ENCODE measurements at regions not wholly inside any gene's neighbourhood (a gene's known extent, or its start where the extent isn't known, plus 50 kb on each side); places are given as distances from the start of the nearest gene placed in this dataset.

DNA sequence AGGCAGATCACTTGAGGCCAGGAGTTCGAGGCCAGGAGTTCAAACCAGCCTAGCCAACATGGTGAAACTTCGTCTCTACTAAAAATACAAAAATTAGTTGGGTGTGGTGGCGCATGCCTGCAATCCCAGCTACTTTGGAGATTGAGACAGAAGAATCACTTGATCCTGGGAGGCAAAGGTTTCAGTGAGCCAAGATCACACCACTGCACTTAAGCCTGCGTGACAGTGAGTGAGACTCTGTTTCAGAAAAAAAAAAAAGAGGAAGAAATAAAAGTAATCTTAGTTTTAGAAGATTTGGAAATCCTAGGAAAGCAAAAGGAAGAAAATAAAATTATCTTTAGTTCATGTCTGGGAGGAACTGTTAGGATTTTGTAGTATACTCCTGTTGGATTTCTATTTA, 77.2 kb downstream of the IL12A start:
- TF ChIP-seq ZFP3 (CRISPR knock-in tag; IDR thresholded peaks at IDR 0.05) (no peak), ZNF70 (CRISPR knock-in tag; IDR thresholded peaks at IDR 0.05) (no peak), PPARA (CRISPR knock-in tag; IDR thresholded peaks at IDR 0.05; ENCODE audit: borderline replicate concordance) (no peak), ESRRG (CRISPR knock-in tag; IDR thresholded peaks at IDR 0.05) (no peak), TCF4 (CRISPR knock-in tag; IDR thresholded peaks at IDR 0.05; ENCODE audit: borderline replicate concordance) (no peak), ZFP30 (CRISPR knock-in tag; IDR thresholded peaks at IDR 0.05) (no peak), TOX (CRISPR knock-in tag; IDR thresholded peaks at IDR 0.05; ENCODE audit: borderline replicate concordance) (no peak)
- TF ChIP-seq, protein P1, sequence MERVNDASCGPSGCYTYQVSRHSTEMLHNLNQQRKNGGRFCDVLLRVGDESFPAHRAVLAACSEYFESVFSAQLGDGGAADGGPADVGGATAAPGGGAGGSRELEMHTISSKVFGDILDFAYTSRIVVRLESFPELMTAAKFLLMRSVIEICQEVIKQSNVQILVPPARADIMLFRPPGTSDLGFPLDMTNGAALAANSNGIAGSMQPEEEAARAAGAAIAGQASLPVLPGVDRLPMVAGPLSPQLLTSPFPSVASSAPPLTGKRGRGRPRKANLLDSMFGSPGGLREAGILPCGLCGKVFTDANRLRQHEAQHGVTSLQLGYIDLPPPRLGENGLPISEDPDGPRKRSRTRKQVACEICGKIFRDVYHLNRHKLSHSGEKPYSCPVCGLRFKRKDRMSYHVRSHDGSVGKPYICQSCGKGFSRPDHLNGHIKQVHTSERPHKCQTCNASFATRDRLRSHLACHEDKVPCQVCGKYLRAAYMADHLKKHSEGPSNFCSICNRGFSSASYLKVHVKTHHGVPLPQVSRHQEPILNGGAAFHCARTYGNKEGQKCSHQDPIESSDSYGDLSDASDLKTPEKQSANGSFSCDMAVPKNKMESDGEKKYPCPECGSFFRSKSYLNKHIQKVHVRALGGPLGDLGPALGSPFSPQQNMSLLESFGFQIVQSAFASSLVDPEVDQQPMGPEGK (CRISPR knock-in tag; IDR thresholded peaks at IDR 0.05; ENCODE audit: borderline replicate concordance), result no peak
- ATAC-seq, result no peak

DNA sequence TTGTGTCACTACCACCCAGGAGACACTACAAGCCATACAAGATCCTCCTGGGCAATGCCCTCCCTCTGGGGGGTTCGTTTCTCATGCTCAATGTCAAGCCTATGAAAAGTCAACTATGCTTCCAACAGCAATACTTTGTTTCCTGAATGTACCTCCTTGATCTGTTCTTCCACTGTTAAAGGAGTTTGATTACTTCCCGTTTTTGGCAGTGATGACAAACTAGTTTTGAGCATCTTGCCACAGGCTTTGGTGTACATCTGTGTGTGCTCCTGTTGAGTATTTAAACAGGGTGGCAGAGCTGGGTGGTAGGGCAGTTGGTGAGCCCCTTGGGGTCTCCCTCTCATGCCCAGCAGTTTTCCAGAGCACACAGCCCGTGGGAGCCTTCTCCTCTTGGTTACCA, 81.4 kb downstream of the IL12A start:
- no peak for ATAC-seq
- TF ChIP-seq PPARA (CRISPR knock-in tag; IDR thresholded peaks at IDR 0.05; ENCODE audit: borderline replicate concordance) (no peak), ISL1 (CRISPR knock-in tag; IDR thresholded peaks at IDR 0.05) (no peak), ESRRG (CRISPR knock-in tag; IDR thresholded peaks at IDR 0.05) (no peak), ZFP3 (CRISPR knock-in tag; IDR thresholded peaks at IDR 0.05) (no peak), CSDC2 (CRISPR knock-in tag; IDR thresholded peaks at IDR 0.05) (no peak), ZC3H10 (CRISPR knock-in tag; IDR thresholded peaks at IDR 0.05) (no peak), GLIS3 (CRISPR knock-in tag; IDR thresholded peaks at IDR 0.05) (no peak), ARNTL (CRISPR knock-in tag; IDR thresholded peaks at IDR 0.05; ENCODE audit: borderline replicate concordance, low read depth) (no peak), SNAI2 (CRISPR knock-in tag; IDR thresholded peaks at IDR 0.05) (no peak), ZNF8 (CRISPR knock-in tag; IDR thresholded peaks at IDR 0.05) (no peak), BACH2 (CRISPR knock-in tag; IDR thresholded peaks at IDR 0.05; ENCODE audit: borderline replicate concordance) (no peak), RARB (CRISPR knock-in tag; IDR thresholded peaks at IDR 0.05) (no peak), ZFP30 (CRISPR knock-in tag; IDR thresholded peaks at IDR 0.05) (no peak)
- TF ChIP-seq, protein P2, sequence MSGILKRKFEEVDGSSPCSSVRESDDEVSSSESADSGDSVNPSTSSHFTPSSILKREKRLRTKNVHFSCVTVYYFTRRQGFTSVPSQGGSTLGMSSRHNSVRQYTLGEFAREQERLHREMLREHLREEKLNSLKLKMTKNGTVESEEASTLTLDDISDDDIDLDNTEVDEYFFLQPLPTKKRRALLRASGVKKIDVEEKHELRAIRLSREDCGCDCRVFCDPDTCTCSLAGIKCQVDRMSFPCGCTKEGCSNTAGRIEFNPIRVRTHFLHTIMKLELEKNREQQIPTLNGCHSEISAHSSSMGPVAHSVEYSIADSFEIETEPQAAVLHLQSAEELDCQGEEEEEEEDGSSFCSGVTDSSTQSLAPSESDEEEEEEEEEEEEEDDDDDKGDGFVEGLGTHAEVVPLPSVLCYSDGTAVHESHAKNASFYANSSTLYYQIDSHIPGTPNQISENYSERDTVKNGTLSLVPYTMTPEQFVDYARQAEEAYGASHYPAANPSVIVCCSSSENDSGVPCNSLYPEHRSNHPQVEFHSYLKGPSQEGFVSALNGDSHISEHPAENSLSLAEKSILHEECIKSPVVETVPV (CRISPR knock-in tag; IDR thresholded peaks at IDR 0.05), result no peak
- TF ChIP-seq, protein P1 (CRISPR knock-in tag; IDR thresholded peaks at IDR 0.05; ENCODE audit: borderline replicate concordance), result no peak
- TF ChIP-seq, protein P3, sequence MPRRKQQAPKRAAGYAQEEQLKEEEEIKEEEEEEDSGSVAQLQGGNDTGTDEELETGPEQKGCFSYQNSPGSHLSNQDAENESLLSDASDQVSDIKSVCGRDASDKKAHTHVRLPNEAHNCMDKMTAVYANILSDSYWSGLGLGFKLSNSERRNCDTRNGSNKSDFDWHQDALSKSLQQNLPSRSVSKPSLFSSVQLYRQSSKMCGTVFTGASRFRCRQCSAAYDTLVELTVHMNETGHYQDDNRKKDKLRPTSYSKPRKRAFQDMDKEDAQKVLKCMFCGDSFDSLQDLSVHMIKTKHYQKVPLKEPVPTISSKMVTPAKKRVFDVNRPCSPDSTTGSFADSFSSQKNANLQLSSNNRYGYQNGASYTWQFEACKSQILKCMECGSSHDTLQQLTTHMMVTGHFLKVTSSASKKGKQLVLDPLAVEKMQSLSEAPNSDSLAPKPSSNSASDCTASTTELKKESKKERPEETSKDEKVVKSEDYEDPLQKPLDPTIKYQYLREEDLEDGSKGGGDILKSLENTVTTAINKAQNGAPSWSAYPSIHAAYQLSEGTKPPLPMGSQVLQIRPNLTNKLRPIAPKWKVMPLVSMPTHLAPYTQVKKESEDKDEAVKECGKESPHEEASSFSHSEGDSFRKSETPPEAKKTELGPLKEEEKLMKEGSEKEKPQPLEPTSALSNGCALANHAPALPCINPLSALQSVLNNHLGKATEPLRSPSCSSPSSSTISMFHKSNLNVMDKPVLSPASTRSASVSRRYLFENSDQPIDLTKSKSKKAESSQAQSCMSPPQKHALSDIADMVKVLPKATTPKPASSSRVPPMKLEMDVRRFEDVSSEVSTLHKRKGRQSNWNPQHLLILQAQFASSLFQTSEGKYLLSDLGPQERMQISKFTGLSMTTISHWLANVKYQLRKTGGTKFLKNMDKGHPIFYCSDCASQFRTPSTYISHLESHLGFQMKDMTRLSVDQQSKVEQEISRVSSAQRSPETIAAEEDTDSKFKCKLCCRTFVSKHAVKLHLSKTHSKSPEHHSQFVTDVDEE (CRISPR knock-in tag; IDR thresholded peaks at IDR 0.05), result no peak
- TF ChIP-seq, protein P4, sequence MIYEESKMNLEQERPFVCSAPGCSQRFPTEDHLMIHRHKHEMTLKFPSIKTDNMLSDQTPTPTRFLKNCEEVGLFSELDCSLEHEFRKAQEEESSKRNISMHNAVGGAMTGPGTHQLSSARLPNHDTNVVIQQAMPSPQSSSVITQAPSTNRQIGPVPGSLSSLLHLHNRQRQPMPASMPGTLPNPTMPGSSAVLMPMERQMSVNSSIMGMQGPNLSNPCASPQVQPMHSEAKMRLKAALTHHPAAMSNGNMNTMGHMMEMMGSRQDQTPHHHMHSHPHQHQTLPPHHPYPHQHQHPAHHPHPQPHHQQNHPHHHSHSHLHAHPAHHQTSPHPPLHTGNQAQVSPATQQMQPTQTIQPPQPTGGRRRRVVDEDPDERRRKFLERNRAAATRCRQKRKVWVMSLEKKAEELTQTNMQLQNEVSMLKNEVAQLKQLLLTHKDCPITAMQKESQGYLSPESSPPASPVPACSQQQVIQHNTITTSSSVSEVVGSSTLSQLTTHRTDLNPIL (CRISPR knock-in tag; IDR thresholded peaks at IDR 0.05; ENCODE audit: low read depth), result no peak

DNA sequence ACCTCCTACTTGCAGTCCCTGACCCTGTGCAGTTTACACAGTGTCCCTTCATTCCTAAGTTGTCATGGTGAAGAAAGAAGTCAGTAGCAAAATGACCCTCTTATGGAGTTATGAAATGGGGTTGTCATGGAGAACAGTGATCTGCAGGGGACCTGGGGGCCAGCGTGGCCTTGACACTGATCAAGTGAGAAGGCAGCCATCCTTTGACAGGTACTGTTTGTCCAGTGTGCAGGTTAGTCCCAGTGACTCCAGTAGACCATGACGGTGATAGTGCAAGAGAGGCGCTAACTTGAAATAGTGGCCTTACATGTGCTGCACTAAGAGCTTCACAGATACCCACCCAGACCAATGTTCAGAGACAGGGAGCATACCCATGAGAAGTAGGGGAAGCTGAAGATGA, 87.9 kb downstream of the IL12A start:
- ATAC-seq, result no peak
- TF ChIP-seq, protein P3 (CRISPR knock-in tag; IDR thresholded peaks at IDR 0.05), result no peak
- TF ChIP-seq ISL1 (CRISPR knock-in tag; IDR thresholded peaks at IDR 0.05) (no peak), ZNF70 (CRISPR knock-in tag; IDR thresholded peaks at IDR 0.05) (no peak), CSDC2 (CRISPR knock-in tag; IDR thresholded peaks at IDR 0.05) (no peak), BACH2 (CRISPR knock-in tag; IDR thresholded peaks at IDR 0.05; ENCODE audit: borderline replicate concordance) (no peak), GLIS3 (CRISPR knock-in tag; IDR thresholded peaks at IDR 0.05) (no peak), ZFP30 (CRISPR knock-in tag; IDR thresholded peaks at IDR 0.05) (no peak), ESRRG (CRISPR knock-in tag; IDR thresholded peaks at IDR 0.05) (no peak), ZFP3 (CRISPR knock-in tag; IDR thresholded peaks at IDR 0.05) (no peak), ZNF565 (CRISPR knock-in tag; conservative IDR thresholded peaks at IDR 0.05; ENCODE audit: low read depth) (no peak)
- TF ChIP-seq, protein P2 (CRISPR knock-in tag; IDR thresholded peaks at IDR 0.05), result no peak
- TF ChIP-seq, protein P4 (CRISPR knock-in tag; IDR thresholded peaks at IDR 0.05; ENCODE audit: low read depth), result no peak

Measured in SK-N-SH treated with all-trans-retinoic acid at 6 μM for 48 hours (cell line).